Spinal cord (tissue), 9 donors: ENCODE measurements at regions not wholly inside any gene's neighbourhood (a gene's known extent, or its start where the extent isn't known, plus 50 kb on each side); places are given as distances from the start of the nearest gene placed in this dataset.
A peak's percentile ranks its signal among the peaks of the same experiment; 100 is the strongest.

Source experiments
- DNase-seq, 6 donors: peaks; one replicate each; pipeline versions ENCODE4 v3.0.0 to v3.0.0-alpha.2; 2013 to 2015; ENCODE audit warnings: low spot score in 6 of 6, low read depth in 4 of 6
- H3K27ac ChIP-seq: one replicate; pipeline ENCODE4 v1.5.1; 2013; ENCODE audit warnings: low read depth, low read length, control low read depth
- H3K27me3 ChIP-seq: one replicate; pipeline ENCODE4 v1.6.1; 2013; ENCODE audit warnings: low read length; ENCODE audit not compliant: control insufficient read depth, insufficient read depth
- H3K36me3 ChIP-seq: one replicate; pipeline ENCODE4 v1.6.1; 2013; ENCODE audit warnings: low read length; ENCODE audit not compliant: control insufficient read depth, insufficient read depth
- H3K4me1 ChIP-seq: one replicate; pipeline ENCODE4 v1.6.1; 2013; ENCODE audit warnings: low read length; ENCODE audit not compliant: control insufficient read depth, insufficient read depth
- H3K4me3 ChIP-seq: one replicate; pipeline ENCODE4 v1.5.1; 2013; ENCODE audit warnings: low read depth, low read length, control low read depth
- H3K9me3 ChIP-seq: one replicate; pipeline ENCODE4 v1.6.1; 2013; ENCODE audit warnings: low read length; ENCODE audit not compliant: control insufficient read depth, insufficient read depth
- WGBS: methylation state at CpG from one replicate; pipeline ENCODE4 v1.1.5; 2013; ENCODE audit warnings: missing lambda C conversion rate; ENCODE audit not compliant: insufficient coverage; 5-methylcytosine and 5-hydroxymethylcytosine counted together
- donor health status: healthy.

GRCh38 chr12:28893365-28893764 lies 255.7 kb upstream of the FAR2 start:
- WGBS, result no CpG with 5 or more reads among the region's 2 CpGs
- H3K4me3 ChIP-seq, result no peak overlapping the region
- H3K4me1 ChIP-seq, result no peaks in the 10 kb centered on the region
- DNase-seq, result no peak
- H3K36me3 ChIP-seq, result no peaks in the 10 kb centered on the region
- no peak overlapping the region for H3K27ac ChIP-seq
- no peaks in the 10 kb centered on the region for H3K9me3 ChIP-seq
- no peaks in the 10 kb centered on the region for H3K27me3 ChIP-seq

DNA sequence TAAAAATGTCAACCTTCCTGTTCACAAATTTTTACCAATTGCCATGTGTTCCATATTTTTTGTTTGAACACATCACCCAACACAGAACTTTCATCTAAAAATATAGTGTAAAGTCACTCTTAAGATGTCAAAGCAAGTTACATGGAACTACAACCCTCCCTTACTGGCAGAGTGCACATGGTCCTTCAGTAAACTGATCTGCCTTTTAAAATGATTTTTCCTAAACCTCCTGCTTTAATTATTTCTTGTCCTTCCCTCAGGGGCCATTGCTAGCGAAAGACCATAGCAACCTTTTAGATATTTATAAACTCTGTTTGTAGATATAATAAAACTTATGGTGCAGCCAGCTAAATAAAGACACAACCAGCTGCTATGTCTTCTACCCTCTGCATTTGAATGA lies 255.2 kb upstream of the FAR2 start:
- Histone ChIP-seq H3K27me3 (no peaks in the 10 kb centered on the region), H3K4me3 (no peak overlapping the region), H3K4me1 (no peaks in the 10 kb centered on the region), H3K36me3 (no peaks in the 10 kb centered on the region), H3K9me3 (no peaks in the 10 kb centered on the region), H3K27ac (no peak overlapping the region)
- no peak for DNase-seq
- WGBS, result no CpG with 5 or more reads among the region's 1 CpG

DNA sequence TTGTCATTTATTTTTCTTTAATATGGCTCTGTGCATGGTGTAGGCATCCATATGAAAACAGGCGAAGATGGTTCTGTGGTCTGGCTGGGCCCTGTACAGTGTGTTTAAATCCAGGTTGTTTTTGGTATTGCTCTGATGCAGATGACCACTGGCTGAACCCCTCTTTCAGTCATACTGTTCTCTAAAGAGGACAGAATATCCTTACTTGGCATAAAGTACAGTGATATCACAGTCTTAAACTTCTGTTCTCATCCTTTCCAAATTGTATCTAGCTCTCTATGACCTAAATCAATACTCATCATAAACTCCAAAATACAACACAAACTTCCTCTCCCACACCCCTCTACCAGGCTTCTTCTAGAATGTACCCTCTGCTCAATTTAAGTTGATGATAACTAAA lies 252.7 kb upstream of the FAR2 start:
- H3K9me3 ChIP-seq, result peaks cover 3% of the 10 kb centered on the region
- no peaks in the 10 kb centered on the region for H3K27me3 ChIP-seq
- H3K4me1 ChIP-seq, result no peaks in the 10 kb centered on the region
- no peak overlapping the region for H3K27ac ChIP-seq
- no peak overlapping the region for H3K4me3 ChIP-seq
- no peak for DNase-seq
- no peaks in the 10 kb centered on the region for H3K36me3 ChIP-seq
- WGBS, result no CpG with 5 or more reads among the region's 1 CpG

- H3K27me3 ChIP-seq, result no peaks in the 10 kb centered on the region
- 47% methylated on average over 2 of the region's 2 CpGs for WGBS
- H3K36me3 ChIP-seq, result no peaks in the 10 kb centered on the region
- H3K9me3 ChIP-seq, result peaks cover 5% of the 10 kb centered on the region
- H3K27ac ChIP-seq, result no peak overlapping the region
- peak in 2 of 6 donors; percentile 9 to 48 for DNase-seq
- no peak overlapping the region for H3K4me3 ChIP-seq
- H3K4me1 ChIP-seq, result no peaks in the 10 kb centered on the region
Observed at GRCh38 chr12:28898038-28898437, 251.0 kb upstream of the FAR2 start.

DNA sequence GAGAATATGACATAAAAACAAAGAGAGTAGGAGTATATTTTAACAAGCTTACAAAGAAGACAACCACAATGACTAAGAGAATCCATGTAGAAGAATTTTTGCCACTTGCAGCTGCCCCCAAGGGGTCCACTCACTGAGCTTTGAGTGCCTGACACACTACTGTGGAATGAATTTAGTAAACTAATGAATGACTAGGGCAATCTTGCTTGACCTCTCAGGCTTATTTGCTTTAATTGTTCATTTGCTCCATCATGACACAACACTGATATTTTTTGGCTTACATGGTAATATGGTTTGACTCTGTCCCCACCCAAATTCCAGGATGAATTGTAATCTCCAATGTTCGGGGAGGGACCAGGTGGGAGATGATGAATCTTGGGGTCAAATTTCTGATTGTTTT lies 249.1 kb upstream of the FAR2 start:
- Histone ChIP-seq H3K4me1 (no peaks in the 10 kb centered on the region), H3K9me3 (peaks cover 5% of the 10 kb centered on the region), H3K36me3 (no peaks in the 10 kb centered on the region), H3K4me3 (no peak overlapping the region), H3K27ac (no peak overlapping the region), H3K27me3 (no peaks in the 10 kb centered on the region)
- no peak for DNase-seq
- no CpG with 5 or more reads among the region's 1 CpG for WGBS

- Histone ChIP-seq H3K4me1 (no peaks in the 10 kb centered on the region), H3K27ac (no peak overlapping the region), H3K9me3 (peaks cover 7% of the 10 kb centered on the region), H3K36me3 (no peaks in the 10 kb centered on the region), H3K4me3 (no peak overlapping the region), H3K27me3 (no peaks in the 10 kb centered on the region)
- WGBS, result no CpG with 5 or more reads among the region's 1 CpG
- DNase-seq, result no peak
Observed at GRCh38 chr12:28905220-28905955, 243.7 kb upstream of the FAR2 start.

- Histone ChIP-seq H3K36me3 (no peaks in the 10 kb centered on the region), H3K4me3 (no peak overlapping the region), H3K9me3 (peaks cover 8% of the 10 kb centered on the region), H3K27ac (no peak overlapping the region), H3K4me1 (no peaks in the 10 kb centered on the region), H3K27me3 (no peaks in the 10 kb centered on the region)
- DNase-seq, result no peak
- no CpG with 5 or more reads among the region's 1 CpG for WGBS
Observed at GRCh38 chr12:28908646-28909045, 240.4 kb upstream of the FAR2 start.

GRCh38 chr12:28909291-28909690 lies 239.8 kb upstream of the FAR2 start:
- peaks cover 11% of the 10 kb centered on the region for H3K9me3 ChIP-seq
- no peaks in the 10 kb centered on the region for H3K36me3 ChIP-seq
- no peak overlapping the region for H3K27ac ChIP-seq
- H3K27me3 ChIP-seq, result no peaks in the 10 kb centered on the region
- no CpG with 5 or more reads among the region's 1 CpG for WGBS
- no peak overlapping the region for H3K4me3 ChIP-seq
- no peaks in the 10 kb centered on the region for H3K4me1 ChIP-seq
- no peak for DNase-seq

DNA sequence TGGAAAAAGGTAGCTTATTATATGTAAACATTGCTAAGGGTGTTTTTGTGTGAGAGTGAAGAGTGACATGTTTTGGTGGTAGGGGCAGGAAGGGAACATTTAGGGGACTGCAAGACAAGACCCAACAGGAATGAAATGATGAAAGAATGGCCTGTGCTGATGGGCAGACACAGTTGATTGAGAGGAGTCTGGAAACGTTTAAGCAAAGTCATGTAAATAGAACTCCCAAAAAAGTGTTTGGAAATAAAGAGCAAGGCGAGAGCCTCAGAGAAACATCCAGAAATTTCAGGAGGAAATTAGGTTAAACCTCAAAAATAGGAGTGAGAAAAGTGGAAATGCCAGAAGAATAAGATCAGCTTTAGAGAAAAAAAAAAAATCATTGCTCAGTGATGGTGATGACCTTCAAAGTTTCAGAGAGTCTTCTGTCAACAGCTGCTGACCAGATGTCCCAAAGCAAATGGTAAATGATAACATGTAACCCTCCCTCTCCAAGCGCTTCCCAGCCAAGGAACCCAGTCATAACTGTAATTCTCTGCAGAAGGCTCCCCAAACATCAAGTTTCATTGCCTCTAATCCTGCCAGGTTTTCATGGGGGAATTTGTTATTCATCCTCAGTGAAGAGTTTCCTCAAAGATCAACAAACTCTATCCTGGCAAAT lies 223.2 kb upstream of the FAR2 start:
- Histone ChIP-seq H3K27me3 (no peaks in the 10 kb centered on the region), H3K36me3 (no peaks in the 10 kb centered on the region), H3K4me3 (no peak overlapping the region), H3K9me3 (peaks cover 4% of the 10 kb centered on the region), H3K27ac (no peak overlapping the region), H3K4me1 (no peaks in the 10 kb centered on the region)
- no peak for DNase-seq
- 74% methylated on average over 3 of the region's 3 CpGs for WGBS

- no peak for DNase-seq
- no peaks in the 10 kb centered on the region for H3K36me3 ChIP-seq
- H3K4me1 ChIP-seq, result no peaks in the 10 kb centered on the region
- H3K27me3 ChIP-seq, result no peaks in the 10 kb centered on the region
- no peaks in the 10 kb centered on the region for H3K9me3 ChIP-seq
- no peak overlapping the region for H3K27ac ChIP-seq
- H3K4me3 ChIP-seq, result no peak overlapping the region
- WGBS, result no CpG with 5 or more reads among the region's 2 CpGs
Observed at GRCh38 chr12:28930704-28931103, 218.4 kb upstream of the FAR2 start.
